GM19193 (cell line): ENCODE measurements at regions not wholly inside any gene's neighbourhood (a gene's known extent, or its start where the extent isn't known, plus 50 kb on each side); places are given as distances from the start of the nearest gene placed in this dataset.

Experiments
- POLR2A ChIP-seq: IDR thresholded peaks from 4 replicates; pipeline ENCODE4 v1.6.1; 2011; ENCODE audit not compliant: insufficient read depth, insufficient read length; ENCODE audit errors: extremely low read depth

- TF ChIP-seq POLR2A = no peak
Measured at GRCh38 chr11:109998921-109999320, 94.3 kb upstream of the ZC3H12C start.

GRCh38 chr11:110000031-110000502, 93.1 kb upstream of the ZC3H12C start:
- TF ChIP-seq POLR2A = no peak

GRCh38 chr11:110000850-110001249, 92.3 kb upstream of the ZC3H12C start:
- no peak for TF ChIP-seq POLR2A

GRCh38 chr11:110003426-110003825, 89.8 kb upstream of the ZC3H12C start:
- TF ChIP-seq POLR2A = no peak

- no peak for TF ChIP-seq POLR2A
Measured at GRCh38 chr11:110011595-110011994, 81.6 kb upstream of the ZC3H12C start.

- TF ChIP-seq POLR2A = no peak
Measured at GRCh38 chr11:110015695-110016094, 77.5 kb upstream of the ZC3H12C start.

GRCh38 chr11:110019675-110020074, 73.5 kb upstream of the ZC3H12C start:
- no peak for TF ChIP-seq POLR2A

GRCh38 chr11:110022548-110022947, 70.6 kb upstream of the ZC3H12C start:
- TF ChIP-seq POLR2A = no peak

- TF ChIP-seq POLR2A = no peak
Measured at GRCh38 chr11:110023711-110024110, 69.5 kb upstream of the ZC3H12C start.

GRCh38 chr11:110026858-110027626, 66.2 kb upstream of the ZC3H12C start:
- TF ChIP-seq POLR2A = no peak

- no peak for TF ChIP-seq POLR2A
Measured at GRCh38 chr11:110027627-110028371, 65.4 kb upstream of the ZC3H12C start.

GRCh38 chr11:110028921-110029320, 64.3 kb upstream of the ZC3H12C start:
- TF ChIP-seq POLR2A = no peak

GRCh38 chr11:110029714-110030113, 63.5 kb upstream of the ZC3H12C start:
- no peak for TF ChIP-seq POLR2A

GRCh38 chr11:110031171-110031570, 62.0 kb upstream of the ZC3H12C start:
- no peak for TF ChIP-seq POLR2A

- TF ChIP-seq POLR2A = no peak
Measured at GRCh38 chr11:110032259-110032658, 60.9 kb upstream of the ZC3H12C start.
